ENCODE measurements at regions not wholly inside any gene's neighbourhood (a gene's known extent, or its start where the extent isn't known, plus 50 kb on each side); places are given as distances from the start of the nearest gene placed in this dataset.

DNA sequence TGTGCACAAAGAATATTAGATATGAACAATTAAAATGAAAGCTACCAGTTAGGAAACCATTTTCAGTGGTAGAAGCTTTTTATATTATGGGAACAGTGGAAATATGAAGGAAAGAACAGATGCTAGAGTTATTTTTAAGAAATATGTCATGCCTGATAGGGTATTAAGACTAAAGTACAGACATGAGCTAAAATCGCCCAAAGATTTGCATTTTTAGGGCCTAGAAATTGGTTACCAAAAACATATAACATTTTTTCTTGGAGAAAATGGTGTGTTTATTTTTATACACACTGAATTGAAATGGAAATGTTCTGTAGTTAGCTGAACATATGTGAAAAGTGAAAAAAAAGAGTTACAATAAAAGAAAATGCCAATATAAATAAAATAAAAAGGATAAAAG lies 441.9 kb downstream of the TLL1 start:
- Histone ChIP-seq H2BK5ac (ENCODE audit: low read depth, low read length, poor library complexity) (no peak overlapping the region), H3K18ac (ENCODE audit: low read length) (no peak overlapping the region), H3K4me2 (ENCODE audit: low read length) (no peak overlapping the region), H3K36me3 (ENCODE audit: control insufficient read depth in 1 of 2, insufficient read depth in 2 of 2, low read length in 2 of 2) (no peaks in the 10 kb centered on the region), H3K23ac (ENCODE audit: low read length) (no peak overlapping the region), H3K9me3 (ENCODE audit: insufficient read depth, low read depth, low read length) (no peaks in the 10 kb centered on the region), H3K4ac (ENCODE audit: low read depth, low read length) (no peak overlapping the region), H3K4me1 (ENCODE audit: control insufficient read depth in 1 of 2, insufficient read depth in 2 of 2, low read length in 2 of 2) (no peaks in the 10 kb centered on the region), H4K12ac (ENCODE audit: low read depth, low read length) (no peak overlapping the region), H3K79me2 (ENCODE audit: control insufficient read depth, insufficient read depth, low read length, poor library complexity) (no peaks in the 10 kb centered on the region), H3K27me3 (ENCODE audit: insufficient read depth, low read length) (no peaks in the 10 kb centered on the region), H2AK5ac (ENCODE audit: low read length) (no peak overlapping the region), H3K4me3 (ENCODE audit: low read depth, low read length) (no peak overlapping the region), H3K79me1 (ENCODE audit: low read length) (no peaks in the 10 kb centered on the region), H2BK12ac (ENCODE audit: low read length) (no peak overlapping the region), H3K14ac (ENCODE audit: low read length) (no peak overlapping the region), H3K9ac (ENCODE audit: low read length) (no peak overlapping the region), H3K27ac (ENCODE audit: low read depth, low read length) (no peak overlapping the region), H2BK120ac (ENCODE audit: insufficient read depth, low read length, poor library complexity) (no peak overlapping the region), H4K8ac (ENCODE audit: low read depth, low read length) (no peak overlapping the region), H2AFZ (ENCODE audit: insufficient read depth, low read length, poor library complexity) (no peak overlapping the region), H4K91ac (ENCODE audit: low read depth, low read length) (no peak overlapping the region)
- no CpG with 5 or more reads among the region's 1 CpG for WGBS (ENCODE audit: extremely low coverage, insufficient coverage, insufficient read length)
- DNase-seq, result no peak

DNA sequence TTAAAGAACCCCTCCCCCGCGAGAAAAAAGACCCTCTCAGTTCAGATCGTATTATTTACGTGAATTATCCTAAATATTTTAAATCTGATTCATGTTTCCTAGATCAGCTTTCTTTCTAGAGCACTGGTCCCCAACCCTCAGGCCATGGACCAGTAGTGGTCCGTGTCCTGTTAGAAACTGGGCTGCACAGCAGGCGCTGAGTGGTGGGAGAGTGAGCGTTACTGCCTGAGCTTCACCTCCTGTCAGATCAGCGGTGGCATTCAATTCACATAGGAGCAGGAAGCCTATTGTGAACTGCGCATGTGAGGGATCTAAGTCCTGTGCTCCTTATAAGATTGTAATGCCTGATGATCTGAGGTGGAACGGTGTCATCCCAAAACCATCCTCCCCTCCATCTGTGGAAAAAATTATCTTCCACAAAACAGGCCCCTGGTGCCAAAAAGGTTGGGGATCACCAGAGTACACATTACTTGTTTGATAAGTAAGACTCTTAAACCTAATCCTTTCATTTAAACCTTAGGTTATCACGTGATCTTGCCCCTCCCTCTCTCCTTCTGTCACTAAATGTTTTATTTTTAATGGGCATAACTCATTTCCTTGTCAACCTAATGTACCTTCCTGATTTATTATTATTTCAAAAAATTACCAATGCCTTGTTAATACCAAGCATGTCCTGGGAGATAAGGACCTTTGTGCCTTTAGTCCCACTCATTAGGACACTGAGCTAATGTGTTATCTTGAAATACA lies 442.9 kb downstream of the TLL1 start:
- H3K27ac ChIP-seq (ENCODE audit: low read depth, low read length), result no peak overlapping the region
- H3K23ac ChIP-seq (ENCODE audit: low read length), result no peak overlapping the region
- H2BK12ac ChIP-seq (ENCODE audit: low read length), result no peak overlapping the region
- H4K12ac ChIP-seq (ENCODE audit: low read depth, low read length), result no peak overlapping the region
- H3K27me3 ChIP-seq (ENCODE audit: insufficient read depth, low read length), result no peaks in the 10 kb centered on the region
- no peak for DNase-seq
- H3K4ac ChIP-seq (ENCODE audit: low read depth, low read length), result no peak overlapping the region
- H4K8ac ChIP-seq (ENCODE audit: low read depth, low read length), result no peak overlapping the region
- H2AK5ac ChIP-seq (ENCODE audit: low read length), result no peak overlapping the region
- H3K4me2 ChIP-seq (ENCODE audit: low read length), result no peak overlapping the region
- H2BK5ac ChIP-seq (ENCODE audit: low read depth, low read length, poor library complexity), result no peak overlapping the region
- H2BK120ac ChIP-seq (ENCODE audit: insufficient read depth, low read length, poor library complexity), result no peak overlapping the region
- no peak overlapping the region for H3K14ac ChIP-seq (ENCODE audit: low read length)
- H3K79me2 ChIP-seq (ENCODE audit: control insufficient read depth, insufficient read depth, low read length, poor library complexity), result no peaks in the 10 kb centered on the region
- no CpG with 5 or more reads among the region's 11 CpGs for WGBS (ENCODE audit: extremely low coverage, insufficient coverage, insufficient read length)
- H3K9ac ChIP-seq (ENCODE audit: low read length), result no peak overlapping the region
- no peaks in the 10 kb centered on the region for H3K79me1 ChIP-seq (ENCODE audit: low read length)
- H3K4me3 ChIP-seq (ENCODE audit: low read depth, low read length), result no peak overlapping the region
- H3K9me3 ChIP-seq (ENCODE audit: insufficient read depth, low read depth, low read length), result no peaks in the 10 kb centered on the region
- H3K18ac ChIP-seq (ENCODE audit: low read length), result no peak overlapping the region
- no peak overlapping the region for H4K91ac ChIP-seq (ENCODE audit: low read depth, low read length)
- no peak overlapping the region for H2AFZ ChIP-seq (ENCODE audit: insufficient read depth, low read length, poor library complexity)
- no peaks in the 10 kb centered on the region for H3K36me3 ChIP-seq (ENCODE audit: control insufficient read depth in 1 of 2, insufficient read depth in 2 of 2, low read length in 2 of 2)
- H3K4me1 ChIP-seq (ENCODE audit: control insufficient read depth in 1 of 2, insufficient read depth in 2 of 2, low read length in 2 of 2), result no peaks in the 10 kb centered on the region

DNA sequence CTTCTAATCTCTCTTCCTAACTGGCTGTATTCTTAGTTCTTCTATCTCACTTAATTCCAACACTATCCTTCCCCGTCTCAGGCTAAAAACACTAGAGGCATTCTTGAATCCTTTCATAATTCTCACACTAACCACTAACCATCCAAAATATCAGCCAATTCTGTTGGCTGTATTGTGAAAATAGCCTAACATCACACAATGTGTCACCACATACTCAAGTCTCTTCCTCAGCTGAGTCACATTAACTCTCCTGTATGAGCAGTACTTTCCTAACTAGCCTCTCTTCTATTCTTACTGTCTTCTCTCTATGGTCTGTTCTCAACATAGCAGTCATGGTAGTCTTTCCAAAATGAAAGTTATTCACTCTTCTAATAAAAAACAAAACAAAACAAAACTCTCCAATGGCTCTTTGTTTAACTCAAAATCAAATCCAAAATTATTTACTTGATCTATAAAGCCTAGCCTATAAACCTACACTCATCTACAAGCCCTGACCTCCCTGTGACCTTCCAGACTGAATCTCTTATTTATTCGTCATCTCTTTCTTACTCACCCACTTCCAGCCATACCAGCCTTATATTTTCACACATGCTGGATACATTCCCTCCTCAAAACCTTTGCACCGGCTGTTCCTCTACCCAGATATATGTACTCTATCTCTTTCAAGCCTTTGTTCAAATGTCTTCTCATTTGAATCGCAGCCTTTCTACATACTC lies 445.9 kb downstream of the TLL1 start:
- Histone ChIP-seq H3K23ac (ENCODE audit: low read length) (no peak overlapping the region), H4K8ac (ENCODE audit: low read depth, low read length) (no peak overlapping the region), H3K9ac (ENCODE audit: low read length) (no peak overlapping the region), H3K36me3 (ENCODE audit: control insufficient read depth in 1 of 2, insufficient read depth in 2 of 2, low read length in 2 of 2) (no peaks in the 10 kb centered on the region), H3K14ac (ENCODE audit: low read length) (no peak overlapping the region), H3K9me3 (ENCODE audit: insufficient read depth, low read depth, low read length) (no peaks in the 10 kb centered on the region), H3K4me2 (ENCODE audit: low read length) (no peak overlapping the region), H3K79me1 (ENCODE audit: low read length) (no peaks in the 10 kb centered on the region), H2BK120ac (ENCODE audit: insufficient read depth, low read length, poor library complexity) (no peak overlapping the region), H3K18ac (ENCODE audit: low read length) (no peak overlapping the region), H2BK5ac (ENCODE audit: low read depth, low read length, poor library complexity) (no peak overlapping the region), H2AFZ (ENCODE audit: insufficient read depth, low read length, poor library complexity) (no peak overlapping the region), H2AK5ac (ENCODE audit: low read length) (no peak overlapping the region), H4K12ac (ENCODE audit: low read depth, low read length) (no peak overlapping the region), H3K4me1 (ENCODE audit: control insufficient read depth in 1 of 2, insufficient read depth in 2 of 2, low read length in 2 of 2) (no peaks in the 10 kb centered on the region), H3K27ac (ENCODE audit: low read depth, low read length) (no peak overlapping the region), H3K79me2 (ENCODE audit: control insufficient read depth, insufficient read depth, low read length, poor library complexity) (no peaks in the 10 kb centered on the region), H4K91ac (ENCODE audit: low read depth, low read length) (no peak overlapping the region), H2BK12ac (ENCODE audit: low read length) (no peak overlapping the region), H3K4ac (ENCODE audit: low read depth, low read length) (no peak overlapping the region), H3K27me3 (ENCODE audit: insufficient read depth, low read length) (no peaks in the 10 kb centered on the region), H3K4me3 (ENCODE audit: low read depth, low read length) (no peak overlapping the region)
- 100% methylated on average over 1 of the region's 4 CpGs for WGBS (ENCODE audit: extremely low coverage, insufficient coverage, insufficient read length)
- DNase-seq, result no peak

DNA sequence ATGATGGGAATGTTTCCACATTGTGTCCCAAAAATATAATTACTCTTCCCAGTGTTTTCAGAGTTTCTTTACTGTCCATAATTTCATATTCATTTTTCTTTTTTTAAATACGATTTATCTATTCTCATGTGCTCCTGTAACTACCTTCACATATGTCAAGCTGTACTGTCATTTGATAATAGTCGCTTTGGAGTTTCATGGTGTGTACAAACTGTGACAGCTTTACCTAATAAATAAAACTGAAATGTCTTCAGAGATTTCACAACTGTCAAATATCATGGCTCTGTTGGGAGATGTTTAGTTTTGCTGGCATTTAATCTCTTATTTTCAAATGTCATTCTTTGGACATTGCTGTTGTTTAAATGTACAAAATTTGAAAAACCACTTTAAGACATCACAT lies 450.2 kb downstream of the TLL1 start:
- Histone ChIP-seq H2AK5ac (ENCODE audit: low read length) (no peak overlapping the region), H3K27ac (ENCODE audit: low read depth, low read length) (no peak overlapping the region), H2BK5ac (ENCODE audit: low read depth, low read length, poor library complexity) (no peak overlapping the region), H3K4ac (ENCODE audit: low read depth, low read length) (no peak overlapping the region), H4K8ac (ENCODE audit: low read depth, low read length) (no peak overlapping the region), H3K27me3 (ENCODE audit: insufficient read depth, low read length) (no peaks in the 10 kb centered on the region), H3K4me3 (ENCODE audit: low read depth, low read length) (no peak overlapping the region), H3K79me1 (ENCODE audit: low read length) (no peaks in the 10 kb centered on the region), H3K36me3 (ENCODE audit: control insufficient read depth in 1 of 2, insufficient read depth in 2 of 2, low read length in 2 of 2) (no peaks in the 10 kb centered on the region), H3K79me2 (ENCODE audit: control insufficient read depth, insufficient read depth, low read length, poor library complexity) (no peaks in the 10 kb centered on the region), H2BK12ac (ENCODE audit: low read length) (no peak overlapping the region), H3K4me1 (ENCODE audit: control insufficient read depth in 1 of 2, insufficient read depth in 2 of 2, low read length in 2 of 2) (no peaks in the 10 kb centered on the region), H4K91ac (ENCODE audit: low read depth, low read length) (no peak overlapping the region), H3K14ac (ENCODE audit: low read length) (no peak overlapping the region), H2BK120ac (ENCODE audit: insufficient read depth, low read length, poor library complexity) (no peak overlapping the region), H3K4me2 (ENCODE audit: low read length) (no peak overlapping the region), H3K23ac (ENCODE audit: low read length) (no peak overlapping the region), H2AFZ (ENCODE audit: insufficient read depth, low read length, poor library complexity) (no peak overlapping the region), H3K9ac (ENCODE audit: low read length) (no peak overlapping the region), H4K12ac (ENCODE audit: low read depth, low read length) (no peak overlapping the region), H3K18ac (ENCODE audit: low read length) (no peak overlapping the region), H3K9me3 (ENCODE audit: insufficient read depth, low read depth, low read length) (no peaks in the 10 kb centered on the region)
- DNase-seq, result no peak
- 100% methylated on average over 1 of the region's 2 CpGs for WGBS (ENCODE audit: extremely low coverage, insufficient coverage, insufficient read length)

Measured in trophoblast cell (in vitro differentiated cells and primary cell).